PC-3 (cell line): ENCODE measurements at regions not wholly inside any gene's neighbourhood (a gene's known extent, or its start where the extent isn't known, plus 50 kb on each side); places are given as distances from the start of the nearest gene placed in this dataset.

ENCODE experiments used
- ATAC-seq: fragments of 200-7000 bp; cut with Tn5 transposase; 2 replicates; pipeline ENCODE4 v1.9.1; 2020; ENCODE audit warnings: mild to moderate bottlenecking, moderate library complexity
- BruUV-seq: library from RNA; stranded (reverse); fragments of 400-500 nt; replicated peaks from 2 replicates; lab custom pipeline; 2021; lab: Mats Ljungman, UMichigan
- CTCF ChIA-PET: fragments of 300-600 bp; sonication (Branson Sonifier 250); formaldehyde crosslinking; loops from one replicate; lab custom pipeline; 2022; ENCODE audit warnings: antibody characterized with exemption; lab: Charles Lee
- POLR2A ChIA-PET: fragments of 300-600 bp; sonication (Branson Sonifier 250); formaldehyde crosslinking; loops from one replicate; lab custom pipeline; 2022; ENCODE audit warnings: antibody characterized with exemption; ENCODE audit not compliant: unreplicated experiment; lab: Charles Lee
- DNase-seq: peaks from one replicate; pipeline ENCODE4 v3.0.0-alpha.2; 2015
- H2AFZ ChIP-seq: fragments of 300-600 bp; sonication (generic); 2 replicates; pipeline ENCODE4 v1.6.0; 2016; ENCODE audit warnings: antibody characterized with exemption, low read length
- H3F3A ChIP-seq: fragments of 300-600 bp; sonication (generic); one replicate; pipeline ENCODE4 v1.6.0; 2017; ENCODE audit warnings: antibody characterized with exemption, low read length, control low read depth, mild to moderate bottlenecking; ENCODE audit not compliant: unreplicated experiment
- H3K27ac ChIP-seq: fragments of 300-600 bp; sonication (generic); 2 replicates; pipeline ENCODE4 v1.5.1; 2016; ENCODE audit warnings: mild to moderate bottlenecking, low read length
- H3K27me3 ChIP-seq: fragments of 300-600 bp; sonication (generic); 2 replicates; pipeline ENCODE4 v1.6.1; 2016; ENCODE audit warnings: low read length, mixed read lengths
- H3K36me3 ChIP-seq: fragments of 300-600 bp; sonication (generic); 2 replicates; pipeline ENCODE4 v1.6.1; 2016; ENCODE audit warnings: low read depth, mixed run types, low read length, mixed read lengths
- H3K4me1 ChIP-seq: fragments of 300-600 bp; sonication (generic); 2 replicates; pipeline ENCODE4 v1.5.1; 2016; ENCODE audit warnings: low read length; ENCODE audit not compliant: insufficient read depth
- H3K4me2 ChIP-seq: fragments of 300-600 bp; sonication (generic); 2 replicates; pipeline ENCODE4 v1.6.0; 2016; ENCODE audit warnings: low read length
- H3K4me3 ChIP-seq: fragments of 300-600 bp; sonication (generic); 2 replicates; pipeline ENCODE4 v1.5.1; 2016; ENCODE audit warnings: mild to moderate bottlenecking, low read length, mixed read lengths
- H3K79me2 ChIP-seq: fragments of 300-600 bp; sonication (generic); 2 replicates; pipeline ENCODE4 v1.6.1; 2017; ENCODE audit warnings: low read length, mixed read lengths
- H3K9ac ChIP-seq: fragments of 300-600 bp; sonication (generic); 2 replicates; pipeline ENCODE4 v1.6.0; 2016; ENCODE audit warnings: mild to moderate bottlenecking, low read length
- H3K9me2 ChIP-seq: fragments of 300-600 bp; sonication (generic); replicated peaks from 2 replicates; pipeline ENCODE4 v1.6.1; 2016; ENCODE audit warnings: mixed run types, low read length, mixed read lengths
- H3K9me3 ChIP-seq: fragments of 300-600 bp; sonication (generic); 2 replicates; pipeline ENCODE4 v1.6.1; 2016; ENCODE audit warnings: low read length, mixed read lengths
- H4K20me1 ChIP-seq: fragments of 300-600 bp; sonication (generic); 2 replicates; pipeline ENCODE4 v1.6.1; 2016; ENCODE audit warnings: low read length, mixed read lengths
- CTCF ChIP-seq: fragments of 300-600 bp; sonication (generic); conservative IDR thresholded peaks from 2 replicates; pipeline ENCODE4 v1.5.1; 2017; ENCODE audit warnings: antibody characterized with exemption, low read depth, mild to moderate bottlenecking, low read length
- EZH2 ChIP-seq: fragments of 300-600 bp; sonication (generic); IDR thresholded peaks from one replicate; pipeline ENCODE4 v1.6.1; 2017; ENCODE audit warnings: antibody characterized with exemption, mild to moderate bottlenecking, low read length; ENCODE audit not compliant: unreplicated experiment
- EZH2phosphoT487 ChIP-seq: fragments of 300-600 bp; sonication (generic); IDR thresholded peaks from 2 replicates; pipeline ENCODE4 v1.6.1; 2018; ENCODE audit warnings: mild to moderate bottlenecking, antibody characterized with exemption, low read length, borderline replicate concordance
- intact Hi-C: fragments of 100-400 bp; cut with micrococcal nuclease; formaldehyde crosslinking; loops from 2 replicates; pipeline ENCODE4 v1.9.0; 2023

- TF ChIP-seq CTCF (no peak), EZH2phosphoT487 (no peak), EZH2 (no peak)
- Histone ChIP-seq H3K4me3 (no peak overlapping the region), H3K27me3 (peaks cover 23% of the 10 kb centered on the region), H3F3A (no peaks in the 10 kb centered on the region), H3K9me3 (no peaks in the 10 kb centered on the region), H3K9ac (no peak overlapping the region), H4K20me1 (no peaks in the 10 kb centered on the region), H3K27ac (no peak overlapping the region), H3K36me3 (no peaks in the 10 kb centered on the region), H3K9me2 (no peaks in the 10 kb centered on the region), H2AFZ (no peak overlapping the region), H3K4me2 (no peak overlapping the region), H3K79me2 (no peaks in the 10 kb centered on the region), H3K4me1 (no peaks in the 10 kb centered on the region)
- ChIA-PET POLR2A (no interaction called here), CTCF (no interaction called here)
- DNase-seq (no peak), ATAC-seq (no peak)
- no TSS peak for BruUV-seq
- intact Hi-C loops: no loop called here
These were observed 535.8 kb upstream of the ADGRL2 start for GRCh38 chr1:81264976-81265375.

DNA sequence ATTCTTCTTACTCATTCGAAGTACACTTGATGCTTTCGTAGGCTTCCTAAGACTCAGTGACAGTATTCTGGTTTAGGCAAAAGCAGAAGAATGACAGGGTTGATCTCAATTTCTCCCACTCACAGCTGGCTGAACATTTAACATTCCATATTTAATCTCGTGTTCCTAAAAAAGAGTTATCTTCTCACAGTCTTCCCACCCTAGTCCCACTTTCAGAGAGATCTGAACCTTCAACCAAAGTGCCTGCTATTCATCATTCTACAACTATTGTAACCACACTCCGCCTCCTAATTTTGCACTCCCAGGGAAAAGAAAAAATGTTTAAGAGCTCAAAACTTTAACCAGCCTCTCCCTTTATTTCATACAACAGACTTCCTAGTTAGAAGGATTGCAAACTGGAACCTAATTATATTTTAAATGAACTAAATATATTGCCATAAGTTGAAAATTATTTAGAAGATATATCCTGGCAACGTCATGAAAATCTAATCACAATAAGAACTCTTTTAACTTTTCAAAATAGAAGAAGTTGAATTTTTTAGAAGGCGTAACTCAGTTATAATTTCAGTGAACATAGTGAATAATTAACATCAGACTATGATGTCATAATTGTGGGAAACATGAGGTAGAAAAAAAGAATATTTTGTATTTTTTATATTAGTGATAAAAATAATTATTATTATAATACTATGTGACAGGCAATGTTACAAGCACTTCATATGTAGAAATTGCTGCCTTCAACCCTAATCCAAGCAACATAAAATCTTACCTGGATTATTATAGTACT is 540.9 kb upstream of the ADGRL2 start:
- POLR2A ChIA-PET: no interaction called here
- no TSS peak for BruUV-seq

More for the DNA sequence above, 540.9 kb upstream of the ADGRL2 start:
- H2AFZ ChIP-seq: no peak overlapping the region
- H3K9ac ChIP-seq: no peak overlapping the region
- TF ChIP-seq CTCF: no peak
- TF ChIP-seq EZH2: no peak
- no peaks in the 10 kb centered on the region for H3K9me3 ChIP-seq
- H3K9me2 ChIP-seq: no peaks in the 10 kb centered on the region
- no peak overlapping the region for H3K4me2 ChIP-seq
- H3K79me2 ChIP-seq: no peaks in the 10 kb centered on the region
- no peak overlapping the region for H3K27ac ChIP-seq
- DNase-seq: no peak
- H4K20me1 ChIP-seq: no peaks in the 10 kb centered on the region
- intact Hi-C loops: no loop called here
- no peaks in the 10 kb centered on the region for H3K4me1 ChIP-seq
- H3K27me3 ChIP-seq: no peaks in the 10 kb centered on the region
- no peak overlapping the region for H3K4me3 ChIP-seq
- CTCF ChIA-PET: no interaction called here
- no peak for ATAC-seq
- H3F3A ChIP-seq: no peaks in the 10 kb centered on the region
- H3K36me3 ChIP-seq: no peaks in the 10 kb centered on the region
